ENCODE measurements at regions not wholly inside any gene's neighbourhood (a gene's known extent, or its start where the extent isn't known, plus 50 kb on each side); places are given as distances from the start of the nearest gene placed in this dataset.

DNA sequence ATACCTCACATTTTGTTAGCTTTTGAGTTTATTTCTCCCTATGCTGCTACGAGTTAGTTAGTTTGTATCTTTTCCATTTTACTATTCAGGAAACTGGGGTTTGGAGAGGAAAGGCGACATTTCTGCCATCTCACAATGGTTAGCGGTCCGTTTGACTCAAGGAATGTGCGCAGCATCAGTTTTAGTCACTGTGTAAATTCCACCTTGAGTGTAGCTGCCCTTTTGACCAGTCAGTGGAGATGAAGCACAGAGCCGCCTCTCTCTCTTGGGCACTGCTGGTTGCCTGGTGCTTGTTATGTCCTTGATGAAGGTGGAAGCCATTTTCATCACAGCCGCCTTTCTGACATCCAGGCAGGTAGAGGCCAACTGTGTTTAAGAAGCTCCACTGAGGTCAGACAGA lies 185.5 kb downstream of the SCP2D1 start:
- TF ChIP-seq, protein P1, sequence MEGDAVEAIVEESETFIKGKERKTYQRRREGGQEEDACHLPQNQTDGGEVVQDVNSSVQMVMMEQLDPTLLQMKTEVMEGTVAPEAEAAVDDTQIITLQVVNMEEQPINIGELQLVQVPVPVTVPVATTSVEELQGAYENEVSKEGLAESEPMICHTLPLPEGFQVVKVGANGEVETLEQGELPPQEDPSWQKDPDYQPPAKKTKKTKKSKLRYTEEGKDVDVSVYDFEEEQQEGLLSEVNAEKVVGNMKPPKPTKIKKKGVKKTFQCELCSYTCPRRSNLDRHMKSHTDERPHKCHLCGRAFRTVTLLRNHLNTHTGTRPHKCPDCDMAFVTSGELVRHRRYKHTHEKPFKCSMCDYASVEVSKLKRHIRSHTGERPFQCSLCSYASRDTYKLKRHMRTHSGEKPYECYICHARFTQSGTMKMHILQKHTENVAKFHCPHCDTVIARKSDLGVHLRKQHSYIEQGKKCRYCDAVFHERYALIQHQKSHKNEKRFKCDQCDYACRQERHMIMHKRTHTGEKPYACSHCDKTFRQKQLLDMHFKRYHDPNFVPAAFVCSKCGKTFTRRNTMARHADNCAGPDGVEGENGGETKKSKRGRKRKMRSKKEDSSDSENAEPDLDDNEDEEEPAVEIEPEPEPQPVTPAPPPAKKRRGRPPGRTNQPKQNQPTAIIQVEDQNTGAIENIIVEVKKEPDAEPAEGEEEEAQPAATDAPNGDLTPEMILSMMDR (conservative IDR thresholded peaks at IDR 0.05): no peak
- Mint-ChIP-seq H3K4me1 (ENCODE audit: unreplicated experiment) (no peaks in the 10 kb centered on the region), H3K9me3 (no peaks in the 10 kb centered on the region), H3K27me3 (peaks cover 3% of the 10 kb centered on the region), H3K36me3 (no peaks in the 10 kb centered on the region), H3K4me3 (no peak overlapping the region), H3K27ac (no peak overlapping the region)
- no peak for DNase-seq (ENCODE audit: extremely low spot score, unreplicated experiment)

- Mint-ChIP-seq H3K36me3 (no peaks in the 10 kb centered on the region), H3K27ac (no peak overlapping the region), H3K27me3 (peaks cover 6% of the 10 kb centered on the region), H3K4me3 (no peak overlapping the region), H3K9me3 (no peaks in the 10 kb centered on the region), H3K4me1 (ENCODE audit: unreplicated experiment) (no peaks in the 10 kb centered on the region)
- no peak for DNase-seq (ENCODE audit: extremely low spot score, unreplicated experiment)
- TF ChIP-seq, protein P1 (conservative IDR thresholded peaks at IDR 0.05): no peak
These were observed 186.5 kb downstream of the SCP2D1 start for GRCh38 chr20:19000078-19000477.

DNA sequence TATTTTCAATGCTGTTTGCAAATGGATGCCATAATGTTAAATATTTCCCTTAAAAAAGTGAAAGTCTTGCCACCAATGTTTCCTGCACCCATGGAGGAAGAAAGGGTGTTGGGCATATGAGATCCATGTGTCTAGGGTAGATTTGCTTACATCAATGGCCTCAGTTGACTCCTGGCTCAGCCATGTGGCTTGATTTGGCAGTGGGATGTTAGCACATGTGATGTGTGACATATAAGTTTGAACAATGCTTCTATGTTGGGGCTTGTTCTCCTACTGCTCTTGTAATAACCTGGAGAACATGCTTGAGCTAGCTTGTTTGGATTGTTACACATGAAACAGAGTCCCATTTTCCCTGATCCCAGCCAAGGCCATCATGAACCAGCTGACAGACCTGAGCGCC lies 187.6 kb downstream of the SCP2D1 start:
- Mint-ChIP-seq H3K4me3 (no peak overlapping the region), H3K27ac (no peak overlapping the region), H3K4me1 (ENCODE audit: unreplicated experiment) (no peaks in the 10 kb centered on the region), H3K9me3 (no peaks in the 10 kb centered on the region), H3K36me3 (no peaks in the 10 kb centered on the region), H3K27me3 (peaks cover 6% of the 10 kb centered on the region)
- TF ChIP-seq, protein P1 (conservative IDR thresholded peaks at IDR 0.05): no peak
- DNase-seq (ENCODE audit: extremely low spot score, unreplicated experiment): no peak

GRCh38 chr20:19003366-19004336 lies 190.1 kb downstream of the SCP2D1 start:
- TF ChIP-seq, protein P1 (conservative IDR thresholded peaks at IDR 0.05): no peak
- H3K27ac Mint-ChIP-seq: no peak overlapping the region
- no peaks in the 10 kb centered on the region for H3K36me3 Mint-ChIP-seq
- no peaks in the 10 kb centered on the region for H3K9me3 Mint-ChIP-seq
- H3K27me3 Mint-ChIP-seq: peaks cover 13% of the 10 kb centered on the region
- no peak for DNase-seq (ENCODE audit: extremely low spot score, unreplicated experiment)
- H3K4me3 Mint-ChIP-seq: no peak overlapping the region
- no peaks in the 10 kb centered on the region for H3K4me1 Mint-ChIP-seq (ENCODE audit: unreplicated experiment)

DNA sequence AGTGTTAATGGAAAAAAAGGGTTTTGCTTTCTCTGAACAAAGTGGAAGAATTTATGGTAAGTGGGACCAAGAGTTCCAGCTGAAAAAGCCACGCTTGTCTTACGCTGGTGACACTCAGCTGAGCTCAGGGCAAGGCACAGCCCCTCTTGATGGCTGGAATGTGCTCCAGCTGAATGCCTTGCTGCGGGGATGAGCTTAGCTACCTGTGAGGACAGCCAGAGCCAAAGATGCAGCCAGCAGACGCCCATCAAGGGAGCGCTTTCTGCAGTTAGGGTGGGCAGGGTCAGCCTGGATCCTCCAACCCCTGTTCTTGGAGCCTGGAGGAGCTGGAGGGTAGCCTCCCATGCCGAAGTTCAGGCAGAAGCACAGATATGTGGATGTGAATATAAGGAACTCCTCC lies 191.4 kb downstream of the SCP2D1 start:
- H3K9me3 Mint-ChIP-seq: no peaks in the 10 kb centered on the region
- no peak overlapping the region for H3K4me3 Mint-ChIP-seq
- no peaks in the 10 kb centered on the region for H3K4me1 Mint-ChIP-seq (ENCODE audit: unreplicated experiment)
- peaks cover 15% of the 10 kb centered on the region for H3K27me3 Mint-ChIP-seq
- no peak for DNase-seq (ENCODE audit: extremely low spot score, unreplicated experiment)
- no peaks in the 10 kb centered on the region for H3K36me3 Mint-ChIP-seq
- TF ChIP-seq, protein P1 (conservative IDR thresholded peaks at IDR 0.05): no peak
- H3K27ac Mint-ChIP-seq: no peak overlapping the region
